ENCODE measurements at regions not wholly inside any gene's neighbourhood (a gene's known extent, or its start where the extent isn't known, plus 50 kb on each side); places are given as distances from the start of the nearest gene placed in this dataset.

GRCh38 chr1:87505391-87505983 is 176.8 kb downstream of the LMO4 start:
- no peak for DNase-seq (ENCODE audit: low read depth in 4 of 4, low spot score in 2 of 4)

GRCh38 chr1:87506147-87506546 is 177.5 kb downstream of the LMO4 start:
- no peak for DNase-seq (ENCODE audit: low read depth in 4 of 4, low spot score in 2 of 4)

GRCh38 chr1:87508247-87508787 is 179.6 kb downstream of the LMO4 start:
- no peak for DNase-seq (ENCODE audit: low read depth in 4 of 4, low spot score in 2 of 4)

GRCh38 chr1:87510540-87510939 is 181.9 kb downstream of the LMO4 start:
- DNase-seq (ENCODE audit: low read depth in 4 of 4, low spot score in 2 of 4): no peak

- DNase-seq (ENCODE audit: low read depth in 4 of 4, low spot score in 2 of 4): no peak
Observed at GRCh38 chr1:87511449-87511848, 182.8 kb downstream of the LMO4 start.

GRCh38 chr1:87512431-87512830 is 183.8 kb downstream of the LMO4 start:
- no peak for DNase-seq (ENCODE audit: low read depth in 4 of 4, low spot score in 2 of 4)

GRCh38 chr1:87513255-87513654 is 184.6 kb downstream of the LMO4 start:
- no peak for DNase-seq (ENCODE audit: low read depth in 4 of 4, low spot score in 2 of 4)

GRCh38 chr1:87513966-87514660 is 185.4 kb downstream of the LMO4 start:
- DNase-seq (ENCODE audit: low read depth in 4 of 4, low spot score in 2 of 4): no peak

- DNase-seq (ENCODE audit: low read depth in 4 of 4, low spot score in 2 of 4): no peak
Observed at GRCh38 chr1:87515781-87516180, 187.1 kb downstream of the LMO4 start.

GRCh38 chr1:87518794-87519193 is 190.1 kb downstream of the LMO4 start:
- no peak for DNase-seq (ENCODE audit: low read depth in 4 of 4, low spot score in 2 of 4)

- DNase-seq (ENCODE audit: low read depth in 4 of 4, low spot score in 2 of 4): no peak
Observed at GRCh38 chr1:87521452-87521851, 192.8 kb downstream of the LMO4 start.

GRCh38 chr1:87523466-87523865 is 194.8 kb downstream of the LMO4 start:
- no peak for DNase-seq (ENCODE audit: low read depth in 4 of 4, low spot score in 2 of 4)

- DNase-seq (ENCODE audit: low read depth in 4 of 4, low spot score in 2 of 4): no peak
Observed at GRCh38 chr1:87524021-87524754, 195.5 kb downstream of the LMO4 start.

GRCh38 chr1:87528754-87529517 is 200.3 kb downstream of the LMO4 start:
- no peak for DNase-seq (ENCODE audit: low read depth in 4 of 4, low spot score in 2 of 4)

GRCh38 chr1:87530042-87530807 is 201.5 kb downstream of the LMO4 start:
- DNase-seq (ENCODE audit: low read depth in 4 of 4, low spot score in 2 of 4): no peak

GRCh38 chr1:87535551-87535950 is 206.9 kb downstream of the LMO4 start:
- DNase-seq (ENCODE audit: low read depth in 4 of 4, low spot score in 2 of 4): no peak

- no peak for DNase-seq (ENCODE audit: low read depth in 4 of 4, low spot score in 2 of 4)
Observed at GRCh38 chr1:87539147-87539546, 210.5 kb downstream of the LMO4 start.

GRCh38 chr1:87542697-87543096 is 214.0 kb downstream of the LMO4 start:
- DNase-seq (ENCODE audit: low read depth in 4 of 4, low spot score in 2 of 4): no peak

GRCh38 chr1:87549738-87550137 is 221.1 kb downstream of the LMO4 start:
- DNase-seq (ENCODE audit: low read depth in 4 of 4, low spot score in 2 of 4): no peak

- no peak for DNase-seq (ENCODE audit: low read depth in 4 of 4, low spot score in 2 of 4)
Observed at GRCh38 chr1:87553511-87553910, 224.8 kb downstream of the LMO4 start.

Data from left renal cortex interstitium (tissue), 4 donors.